T-cell (primary cell): ENCODE measurements at regions not wholly inside any gene's neighbourhood (a gene's known extent, or its start where the extent isn't known, plus 50 kb on each side); places are given as distances from the start of the nearest gene placed in this dataset.

Source experiments
- ATAC-seq, 4 experiments: fragments of 200-7000 bp in 3 of 4; fragments of 150-1000 bp in 1 of 4; cut with Tn5 transposase; replicated peaks in 1 of 4; 1 replicate in 3 of 4; 2 replicates in 1 of 4; pipeline ENCODE4 v1.10.0; 2021; ENCODE audit warnings: moderate library complexity in 3 of 4, mild to moderate bottlenecking in 2 of 4, moderate number of reproducible peaks in 1 of 4
- CTCF ChIA-PET, 2 donors: fragments of 300-600 bp; sonication (Branson Sonifier 250); formaldehyde crosslinking; loops; one replicate each; lab custom pipeline; 2022; ENCODE audit warnings: antibody characterized with exemption in 2 of 2; lab: Charles Lee
- POLR2A ChIA-PET, 2 donors: fragments of 300-600 bp; sonication (Branson Sonifier 250); formaldehyde crosslinking; loops; one replicate each; lab custom pipeline; 2022; ENCODE audit warnings: antibody characterized with exemption in 2 of 2; lab: Charles Lee
- DNase-seq, 35 experiments: peaks; one replicate each; pipeline versions ENCODE4 v3.0.0 to v3.0.0-alpha.2; 2013 to 2023
- H3K27ac ChIP-seq: one replicate; pipeline ENCODE4 v1.5.1; 2013; ENCODE audit warnings: low read length
- H3K27me3 ChIP-seq, 2 experiments: replicated peaks in 1 of 2; 1 replicate in 1 of 2; 2 replicates in 1 of 2; pipeline versions ENCODE4 v1.6.1 to v1.7.0; 2013; ENCODE audit warnings: low read length in 1 of 2, mixed read lengths in 1 of 2; ENCODE audit not compliant: control insufficient read depth in 2 of 2, insufficient read depth in 2 of 2; ENCODE audit errors: extremely low read depth in 1 of 2
- H3K36me3 ChIP-seq, 2 donors: 1 replicate in 1 of 2; 2 replicates in 1 of 2; pipeline versions ENCODE4 v1.6.1 to v1.7.0; 2013; ENCODE audit warnings: low read length in 1 of 2; ENCODE audit not compliant: control insufficient read depth in 2 of 2, insufficient read depth in 1 of 2; ENCODE audit errors: extremely low read depth in 1 of 2
- H3K4me1 ChIP-seq, 2 experiments: 1 replicate in 1 of 2; 2 replicates in 1 of 2; pipeline versions ENCODE4 v1.6.1 to v1.7.0; 2013; ENCODE audit warnings: low read length in 2 of 2, mixed read lengths in 1 of 2; ENCODE audit not compliant: insufficient read depth in 2 of 2, control insufficient read depth in 1 of 2; ENCODE audit errors: extremely low read depth in 1 of 2
- H3K4me3 ChIP-seq, 2 donors: 1 replicate in 1 of 2; 2 replicates in 1 of 2; pipeline versions ENCODE4 v1.5.1 to v1.7.0; 2013; ENCODE audit warnings: mild to moderate bottlenecking in 2 of 2, low read length in 1 of 2, moderate library complexity in 1 of 2; ENCODE audit not compliant: control insufficient read depth in 1 of 2; ENCODE audit errors: extremely low read depth in 1 of 2
- H3K9me3 ChIP-seq: 2 replicates; pipeline ENCODE4 v1.7.0; 2013
- H3K27ac Mint-ChIP-seq, 2 donors: one replicate each; pipeline ENCODE4 v1.8.0; 2020 to 2021; ENCODE audit warnings: mild to moderate bottlenecking in 2 of 2, mixed read lengths in 2 of 2
- H3K27me3 Mint-ChIP-seq, 2 donors: one replicate each; pipeline ENCODE4 v1.8.0; 2021 to 2022; ENCODE audit warnings: mixed read lengths in 2 of 2
- H3K36me3 Mint-ChIP-seq: one replicate; pipeline ENCODE4 v1.8.0; 2021; ENCODE audit warnings: mixed read lengths
- H3K4me1 Mint-ChIP-seq, 3 donors: one replicate each; pipeline ENCODE4 v1.8.0; 2020 to 2022; ENCODE audit warnings: mixed read lengths in 3 of 3, mild to moderate bottlenecking in 1 of 3
- H3K4me3 Mint-ChIP-seq, 3 donors: one replicate each; pipeline ENCODE4 v1.8.0; 2020 to 2022; ENCODE audit warnings: mild to moderate bottlenecking in 3 of 3, mixed read lengths in 3 of 3, moderate library complexity in 3 of 3
- H3K9me3 Mint-ChIP-seq, 3 donors: one replicate each; pipeline ENCODE4 v1.8.0; 2020 to 2022; ENCODE audit warnings: mixed read lengths in 3 of 3
- WGBS: methylation state at CpG from one replicate; pipeline ENCODE4 v1.1.5; 2013; ENCODE audit warnings: missing lambda C conversion rate; ENCODE audit not compliant: insufficient coverage; 5-methylcytosine and 5-hydroxymethylcytosine counted together

- DNase-seq (no peak), ATAC-seq (no peak)
- no peaks in the 10 kb centered on the region for H3K36me3 Mint-ChIP-seq
- 67% methylated on average over 1 of the region's 3 CpGs for WGBS
- Histone ChIP-seq H3K36me3 (no peaks in the 10 kb centered on the region), H3K4me3 (no peak overlapping the region), H3K27ac (no peak overlapping the region), H3K27me3 (peaks cover 0 to 2% of the 10 kb centered on the region in 2 experiments), H3K4me1 (no peaks in the 10 kb centered on the region), H3K9me3 (no peaks in the 10 kb centered on the region)
- ChIA-PET CTCF (no interaction called here), POLR2A (no interaction called here)
- no peaks in the 10 kb centered on the region for H3K4me1 Mint-ChIP-seq
- H3K27me3 Mint-ChIP-seq = peaks cover 7 to 17% of the 10 kb centered on the region in 2 donors
- peaks cover 0 to 9% (median 4%) of the 10 kb centered on the region in 3 donors for H3K9me3 Mint-ChIP-seq
- no peak overlapping the region for H3K4me3 Mint-ChIP-seq
- no peak overlapping the region for H3K27ac Mint-ChIP-seq
These were observed 334.3 kb downstream of the AACS start for GRCh38 chr12:125399489-125399888.

DNA sequence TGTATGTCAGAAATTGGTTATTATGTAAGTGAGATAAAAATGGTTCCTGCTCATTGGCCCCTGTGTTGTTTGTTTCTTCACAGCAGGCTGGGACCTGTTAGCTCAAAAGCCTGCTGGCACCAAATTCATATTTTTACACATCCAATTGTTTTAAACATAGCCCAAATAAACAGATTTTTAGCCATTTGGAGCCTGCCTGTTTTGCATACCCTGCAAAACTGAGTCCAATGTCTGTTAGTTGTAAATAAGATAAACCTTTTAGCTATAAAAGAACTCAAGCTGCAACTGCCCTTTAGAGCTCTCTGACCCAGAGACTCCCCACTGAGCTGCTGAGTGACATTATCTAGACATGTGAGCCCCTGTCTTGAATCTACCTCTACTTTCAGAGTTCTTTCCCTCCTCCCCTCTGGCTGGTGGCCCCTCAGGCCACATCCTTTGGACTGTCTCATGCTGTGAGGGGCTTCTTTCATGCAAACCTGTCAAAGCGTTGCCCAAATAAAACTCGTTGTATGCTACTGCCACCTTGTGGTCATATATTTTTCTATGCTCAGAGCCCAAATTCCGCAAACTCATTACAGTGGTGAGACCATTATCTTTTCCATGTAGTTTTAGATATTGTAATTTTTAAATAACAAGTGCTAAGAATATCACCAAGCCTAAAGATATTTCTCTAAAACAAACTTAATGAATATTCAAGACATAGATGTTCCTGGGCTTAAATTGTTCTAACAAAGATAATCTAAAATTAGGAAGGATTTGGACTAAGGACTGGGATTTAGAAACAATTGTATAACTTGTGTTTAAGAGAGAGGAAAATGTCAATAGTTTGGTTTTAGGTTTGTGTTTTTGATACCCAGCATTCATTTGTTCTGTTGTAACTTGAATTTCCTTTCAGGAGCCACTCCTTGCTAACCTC is 337.9 kb downstream of the AACS start:
- ATAC-seq = no peak
- Histone ChIP-seq H3K9me3 (no peaks in the 10 kb centered on the region), H3K27ac (no peak overlapping the region), H3K27me3 (peaks cover 0 to 6% of the 10 kb centered on the region in 2 experiments), H3K4me3 (no peak overlapping the region), H3K36me3 (no peaks in the 10 kb centered on the region), H3K4me1 (no peaks in the 10 kb centered on the region)
- WGBS = no CpG with 5 or more reads among the region's 3 CpGs
- peak in 1 of 35 experiments; percentile 21 for DNase-seq
- Mint-ChIP-seq H3K9me3 (peaks cover 2 to 8% (median 7%) of the 10 kb centered on the region in 3 donors), H3K36me3 (no peaks in the 10 kb centered on the region), H3K4me3 (no peak overlapping the region), H3K27ac (no peak overlapping the region), H3K4me1 (no peaks in the 10 kb centered on the region), H3K27me3 (peaks cover 18 to 26% of the 10 kb centered on the region in 2 donors)
- ChIA-PET POLR2A (no interaction called here), CTCF (interaction anchor here (0.7 to 1.3 kb wide), 3 partner anchors 16 to 1404 kb away, joined by 3 to 5 read pairs (median 4); no protein-coding TSS in a partner anchor)

- H3K36me3 ChIP-seq = no peaks in the 10 kb centered on the region
- ChIA-PET POLR2A (no interaction called here), CTCF (interaction anchor here in 1 of 2 donors (1.3 kb wide), 1 partner anchor 220 kb away, joined by 5 read pairs; no protein-coding TSS in a partner anchor)
- H3K4me1 Mint-ChIP-seq = no peaks in the 10 kb centered on the region
- H3K27me3 Mint-ChIP-seq = peaks cover 18 to 26% of the 10 kb centered on the region in 2 donors
- peaks cover 0 to 6% of the 10 kb centered on the region in 2 experiments for H3K27me3 ChIP-seq
- no peaks in the 10 kb centered on the region for H3K36me3 Mint-ChIP-seq
- DNase-seq (no peak), ATAC-seq (no peak)
- WGBS = 44% methylated on average over 2 of the region's 2 CpGs
- no peak overlapping the region for H3K4me3 ChIP-seq
- no peaks in the 10 kb centered on the region for H3K9me3 ChIP-seq
- no peak overlapping the region for H3K27ac Mint-ChIP-seq
- peaks cover 2 to 7% (median 6%) of the 10 kb centered on the region in 3 donors for H3K9me3 Mint-ChIP-seq
- no peaks in the 10 kb centered on the region for H3K4me1 ChIP-seq
- H3K27ac ChIP-seq = no peak overlapping the region
- H3K4me3 Mint-ChIP-seq = no peak overlapping the region
These were observed 338.6 kb downstream of the AACS start for GRCh38 chr12:125403843-125404242.

DNA sequence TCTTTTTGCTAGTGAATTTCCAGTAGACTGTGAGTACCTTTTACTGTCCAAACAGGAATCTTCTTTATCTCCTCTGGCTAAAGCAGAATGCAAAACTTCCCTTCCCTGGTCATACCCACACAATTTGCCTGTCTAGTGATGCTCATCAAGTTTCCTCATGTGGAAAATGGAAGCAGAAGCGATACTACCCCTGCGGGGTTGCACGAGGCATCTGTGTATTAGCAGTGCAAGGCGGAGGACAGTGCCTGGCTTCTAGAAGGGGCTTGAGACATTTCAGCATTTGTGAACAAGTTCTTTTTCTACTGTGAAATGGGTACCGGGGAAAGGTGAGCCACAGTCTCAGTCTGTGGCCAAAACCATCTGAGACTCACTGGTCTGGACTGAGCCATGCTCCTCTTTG is 340.9 kb downstream of the AACS start:
- H3K27me3 Mint-ChIP-seq = peaks cover 15 to 23% of the 10 kb centered on the region in 2 donors
- no peak for DNase-seq
- H3K27ac Mint-ChIP-seq = no peak overlapping the region
- H3K4me1 Mint-ChIP-seq = no peaks in the 10 kb centered on the region
- Histone ChIP-seq H3K4me3 (no peak overlapping the region), H3K27ac (no peak overlapping the region), H3K36me3 (no peaks in the 10 kb centered on the region), H3K4me1 (no peaks in the 10 kb centered on the region), H3K9me3 (no peaks in the 10 kb centered on the region), H3K27me3 (peaks cover 0 to 6% of the 10 kb centered on the region in 2 experiments)
- ChIA-PET POLR2A (no interaction called here), CTCF (no interaction called here)
- no peak for ATAC-seq
- WGBS = 89% methylated on average over 5 of the region's 5 CpGs
- H3K9me3 Mint-ChIP-seq = peaks cover 0 to 7% (median 2%) of the 10 kb centered on the region in 3 donors
- H3K4me3 Mint-ChIP-seq = no peak overlapping the region
- H3K36me3 Mint-ChIP-seq = no peaks in the 10 kb centered on the region

- ChIA-PET CTCF (no interaction called here), POLR2A (no interaction called here)
- no peaks in the 10 kb centered on the region for H3K9me3 ChIP-seq
- no peaks in the 10 kb centered on the region for H3K4me1 ChIP-seq
- DNase-seq (no peak), ATAC-seq (no peak)
- Mint-ChIP-seq H3K9me3 (peaks cover 0 to 14% (median 0%) of the 10 kb centered on the region in 3 donors), H3K36me3 (no peaks in the 10 kb centered on the region), H3K4me1 (no peaks in the 10 kb centered on the region), H3K27ac (no peak overlapping the region), H3K4me3 (no peak overlapping the region), H3K27me3 (peaks cover 10 to 19% of the 10 kb centered on the region in 2 donors)
- no peak overlapping the region for H3K27ac ChIP-seq
- H3K4me3 ChIP-seq = no peak overlapping the region
- WGBS = no CpG with 5 or more reads among the region's 3 CpGs
- no peaks in the 10 kb centered on the region for H3K36me3 ChIP-seq
- peaks cover 0 to 4% of the 10 kb centered on the region in 2 experiments for H3K27me3 ChIP-seq
These were observed 343.5 kb downstream of the AACS start for GRCh38 chr12:125408718-125409117.

- Histone ChIP-seq H3K27me3 (peaks cover 0 to 8% of the 10 kb centered on the region in 2 experiments), H3K4me1 (no peaks in the 10 kb centered on the region), H3K9me3 (no peaks in the 10 kb centered on the region), H3K4me3 (no peak overlapping the region), H3K27ac (no peak overlapping the region), H3K36me3 (no peaks in the 10 kb centered on the region)
- Mint-ChIP-seq H3K9me3 (peaks cover 0 to 8% (median 0%) of the 10 kb centered on the region in 3 donors), H3K4me3 (no peak overlapping the region), H3K4me1 (no peaks in the 10 kb centered on the region), H3K36me3 (no peaks in the 10 kb centered on the region), H3K27ac (no peak overlapping the region), H3K27me3 (peaks cover 0 to 5% of the 10 kb centered on the region in 2 donors)
- ATAC-seq = no peak
- ChIA-PET POLR2A (no interaction called here), CTCF (no interaction called here)
- WGBS = 88% methylated on average over 11 of the region's 11 CpGs
- DNase-seq = no peak
These were observed 347.3 kb downstream of the AACS start for GRCh38 chr12:125412506-125412905.
